GM23338 (cell line): ENCODE measurements at regions not wholly inside any gene's neighbourhood (a gene's known extent, or its start where the extent isn't known, plus 50 kb on each side); places are given as distances from the start of the nearest gene placed in this dataset.
"Not testable (repeated sequence)": the region's sequence is repeated elsewhere in the genome, so short reads cannot be mapped to it uniquely, and the experiment has no call there.

Experiments used
- ATAC-seq: fragments of 200-7000 bp; cut with Tn5 transposase; 3 replicates; pipeline ENCODE4 v1.9.1; 2020
- DNase-seq: peaks from one replicate; pipeline ENCODE4 v3.0.0-alpha.2; 2015; ENCODE audit warnings: low spot score
- H2AFZ ChIP-seq: fragments of 200-600 bp; sonication (generic); 2 replicates; pipeline ENCODE4 v1.8.0; 2016; ENCODE audit warnings: antibody characterized with exemption, mild to moderate bottlenecking, moderate library complexity
- H3F3A ChIP-seq: fragments of 200-600 bp; sonication (generic); replicated peaks from 2 replicates; pipeline ENCODE4 v1.8.0; 2017; ENCODE audit warnings: antibody characterized with exemption, mixed run types, low read depth
- H3K27ac ChIP-seq: fragments of 200-600 bp; sonication (generic); 2 replicates; pipeline ENCODE4 v1.6.1; 2016; ENCODE audit warnings: low read depth
- H3K27me3 ChIP-seq: fragments of 200-600 bp; sonication (generic); 2 replicates; pipeline ENCODE4 v1.8.0; 2016; ENCODE audit warnings: mild to moderate bottlenecking, mixed run types, moderate library complexity; ENCODE audit not compliant: insufficient read depth
- H3K36me3 ChIP-seq: fragments of 200-600 bp; sonication (generic); 2 replicates; pipeline ENCODE4 v1.8.0; 2016; ENCODE audit warnings: mild to moderate bottlenecking; ENCODE audit not compliant: insufficient read depth
- H3K4me1 ChIP-seq: fragments of 200-600 bp; sonication (generic); 2 replicates; pipeline ENCODE4 v1.8.0; 2016; ENCODE audit warnings: mild to moderate bottlenecking, moderate library complexity; ENCODE audit not compliant: insufficient read depth
- H3K4me2 ChIP-seq: fragments of 200-600 bp; sonication (generic); 2 replicates; pipeline ENCODE4 v1.7.1; 2017; ENCODE audit warnings: mixed run types
- H3K4me3 ChIP-seq: fragments of 200-600 bp; sonication (generic); 2 replicates; pipeline ENCODE4 v1.6.1; 2016; ENCODE audit warnings: mixed run types
- H3K79me2 ChIP-seq: fragments of 200-600 bp; sonication (generic); replicated peaks from 2 replicates; pipeline ENCODE4 v1.8.0; 2017; ENCODE audit warnings: mild to moderate bottlenecking; ENCODE audit not compliant: insufficient read depth
- H3K9me2 ChIP-seq: fragments of 200-600 bp; sonication (generic); 2 replicates; pipeline ENCODE4 v1.8.0; 2017; ENCODE audit not compliant: insufficient read depth
- H4K20me1 ChIP-seq: fragments of 200-600 bp; sonication (generic); replicated peaks from 2 replicates; pipeline ENCODE4 v1.8.0; 2017; ENCODE audit warnings: mild to moderate bottlenecking; ENCODE audit not compliant: insufficient read depth
- H3K27ac Mint-ChIP-seq: 2 replicates; pipeline ENCODE4 v1.8.0; 2020; ENCODE audit warnings: inconsistent platforms, mild to moderate bottlenecking, moderate library complexity, mixed read lengths
- H3K27me3 Mint-ChIP-seq: 3 replicates; pipeline ENCODE4 v1.8.0; 2022; ENCODE audit warnings: low read depth, mild to moderate bottlenecking, moderate library complexity, mixed read lengths, inconsistent platforms; ENCODE audit not compliant: insufficient read depth, poor library complexity
- H3K36me3 Mint-ChIP-seq: 3 replicates; pipeline ENCODE4 v1.8.0; 2021; ENCODE audit warnings: low read depth, mild to moderate bottlenecking, inconsistent platforms, moderate library complexity, mixed read lengths
- H3K4me1 Mint-ChIP-seq: 3 replicates; pipeline ENCODE4 v1.8.0; 2020; ENCODE audit warnings: mild to moderate bottlenecking, inconsistent platforms, mixed read lengths
- H3K4me3 Mint-ChIP-seq: 3 replicates; pipeline ENCODE4 v1.8.0; 2021; ENCODE audit warnings: moderate library complexity, mild to moderate bottlenecking, inconsistent platforms, mixed read lengths
- H3K9me3 Mint-ChIP-seq: 3 replicates; pipeline ENCODE4 v1.8.0; 2020; ENCODE audit warnings: moderate library complexity, mild to moderate bottlenecking, inconsistent platforms, mixed read lengths
- EZH2phosphoT487 ChIP-seq: fragments of 200-600 bp; sonication (generic); IDR thresholded peaks from one replicate; pipeline ENCODE4 v1.8.1; 2018; ENCODE audit warnings: antibody characterized with exemption; ENCODE audit not compliant: unreplicated experiment
- JUNB ChIP-seq: IDR thresholded peaks from one replicate; pipeline ENCODE4 v1.6.1; 2016; ENCODE audit warnings: antibody characterized with exemption; ENCODE audit not compliant: unreplicated experiment
- NANOG ChIP-seq: IDR thresholded peaks from 2 replicates; pipeline ENCODE4 v1.6.1; 2016; ENCODE audit warnings: antibody characterized with exemption, borderline replicate concordance
- POLR2AphosphoS5 ChIP-seq: IDR thresholded peaks from 2 replicates; pipeline ENCODE4 v1.6.1; 2016; ENCODE audit warnings: antibody characterized with exemption, low read depth
- STAT1 ChIP-seq: IDR thresholded peaks from one replicate; pipeline ENCODE4 v1.6.1; 2016; ENCODE audit warnings: antibody characterized with exemption; ENCODE audit not compliant: unreplicated experiment
- ZNF114 ChIP-seq: fragments of 250-450 bp; sonication (Bioruptor Pico); IDR thresholded peaks from 2 replicates; pipeline ENCODE4 v1.5.0; 2020; ENCODE audit warnings: mild to moderate bottlenecking, moderate library complexity
- ZNF331 ChIP-seq: fragments of 250-450 bp; sonication (Bioruptor Pico); IDR thresholded peaks from 2 replicates; pipeline ENCODE4 v1.5.0; 2020; ENCODE audit warnings: low read depth, mild to moderate bottlenecking, moderate library complexity
- TF ChIP-seq, protein P1 (sequence below): fragments of 250-450 bp; sonication (Bioruptor Pico); IDR thresholded peaks from 2 replicates; pipeline ENCODE4 v1.5.0; 2020; ENCODE audit warnings: mild to moderate bottlenecking, moderate library complexity
- TF ChIP-seq, protein P2 (sequence below): IDR thresholded peaks from 2 replicates; pipeline ENCODE4 v1.6.1; 2016; ENCODE audit warnings: antibody characterized with exemption
- TF ChIP-seq, protein P3 (sequence below), 2 experiments: fragments of 200-600 bp in 1 of 2; sonication (generic) in 1 of 2; conservative IDR thresholded peaks; 2 replicates each; pipeline versions ENCODE4 v1.5.1 to v1.6.1; 2016 to 2017; ENCODE audit warnings: antibody characterized with exemption in 2 of 2, low read depth in 2 of 2, mild to moderate bottlenecking in 2 of 2, moderate library complexity in 1 of 2

DNA sequence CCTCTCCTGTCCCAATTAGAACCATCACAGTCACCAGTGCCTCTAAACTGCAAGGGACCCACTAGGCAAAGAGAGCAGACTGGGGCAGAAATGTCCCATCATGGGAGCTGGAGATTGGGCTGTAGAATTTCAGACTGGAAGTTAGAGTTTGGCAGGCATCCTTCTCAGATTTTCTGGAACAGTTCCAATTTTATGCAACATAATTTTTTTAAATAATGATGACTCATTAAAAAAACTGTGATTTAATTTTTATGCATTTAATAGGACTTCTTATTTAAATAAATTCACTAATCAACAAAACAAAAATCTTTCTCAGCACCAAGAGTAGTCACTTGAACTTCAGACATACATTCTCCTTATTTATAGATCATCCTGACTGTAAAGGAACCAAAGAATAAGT, 84.6 kb upstream of the SLC7A14 start:
- H3K27ac ChIP-seq: no peak overlapping the region
- no peak overlapping the region for H2AFZ ChIP-seq
- H3F3A ChIP-seq: no peaks in the 10 kb centered on the region
- no peaks in the 10 kb centered on the region for H3K4me1 ChIP-seq
- TF ChIP-seq NANOG: no peak
- TF ChIP-seq JUNB: no peak
- TF ChIP-seq ZNF114 (CRISPR knock-in tag): no peak
- no peak for TF ChIP-seq ZNF331 (CRISPR knock-in tag)
- no peak for TF ChIP-seq POLR2AphosphoS5
- TF ChIP-seq, protein P1, sequence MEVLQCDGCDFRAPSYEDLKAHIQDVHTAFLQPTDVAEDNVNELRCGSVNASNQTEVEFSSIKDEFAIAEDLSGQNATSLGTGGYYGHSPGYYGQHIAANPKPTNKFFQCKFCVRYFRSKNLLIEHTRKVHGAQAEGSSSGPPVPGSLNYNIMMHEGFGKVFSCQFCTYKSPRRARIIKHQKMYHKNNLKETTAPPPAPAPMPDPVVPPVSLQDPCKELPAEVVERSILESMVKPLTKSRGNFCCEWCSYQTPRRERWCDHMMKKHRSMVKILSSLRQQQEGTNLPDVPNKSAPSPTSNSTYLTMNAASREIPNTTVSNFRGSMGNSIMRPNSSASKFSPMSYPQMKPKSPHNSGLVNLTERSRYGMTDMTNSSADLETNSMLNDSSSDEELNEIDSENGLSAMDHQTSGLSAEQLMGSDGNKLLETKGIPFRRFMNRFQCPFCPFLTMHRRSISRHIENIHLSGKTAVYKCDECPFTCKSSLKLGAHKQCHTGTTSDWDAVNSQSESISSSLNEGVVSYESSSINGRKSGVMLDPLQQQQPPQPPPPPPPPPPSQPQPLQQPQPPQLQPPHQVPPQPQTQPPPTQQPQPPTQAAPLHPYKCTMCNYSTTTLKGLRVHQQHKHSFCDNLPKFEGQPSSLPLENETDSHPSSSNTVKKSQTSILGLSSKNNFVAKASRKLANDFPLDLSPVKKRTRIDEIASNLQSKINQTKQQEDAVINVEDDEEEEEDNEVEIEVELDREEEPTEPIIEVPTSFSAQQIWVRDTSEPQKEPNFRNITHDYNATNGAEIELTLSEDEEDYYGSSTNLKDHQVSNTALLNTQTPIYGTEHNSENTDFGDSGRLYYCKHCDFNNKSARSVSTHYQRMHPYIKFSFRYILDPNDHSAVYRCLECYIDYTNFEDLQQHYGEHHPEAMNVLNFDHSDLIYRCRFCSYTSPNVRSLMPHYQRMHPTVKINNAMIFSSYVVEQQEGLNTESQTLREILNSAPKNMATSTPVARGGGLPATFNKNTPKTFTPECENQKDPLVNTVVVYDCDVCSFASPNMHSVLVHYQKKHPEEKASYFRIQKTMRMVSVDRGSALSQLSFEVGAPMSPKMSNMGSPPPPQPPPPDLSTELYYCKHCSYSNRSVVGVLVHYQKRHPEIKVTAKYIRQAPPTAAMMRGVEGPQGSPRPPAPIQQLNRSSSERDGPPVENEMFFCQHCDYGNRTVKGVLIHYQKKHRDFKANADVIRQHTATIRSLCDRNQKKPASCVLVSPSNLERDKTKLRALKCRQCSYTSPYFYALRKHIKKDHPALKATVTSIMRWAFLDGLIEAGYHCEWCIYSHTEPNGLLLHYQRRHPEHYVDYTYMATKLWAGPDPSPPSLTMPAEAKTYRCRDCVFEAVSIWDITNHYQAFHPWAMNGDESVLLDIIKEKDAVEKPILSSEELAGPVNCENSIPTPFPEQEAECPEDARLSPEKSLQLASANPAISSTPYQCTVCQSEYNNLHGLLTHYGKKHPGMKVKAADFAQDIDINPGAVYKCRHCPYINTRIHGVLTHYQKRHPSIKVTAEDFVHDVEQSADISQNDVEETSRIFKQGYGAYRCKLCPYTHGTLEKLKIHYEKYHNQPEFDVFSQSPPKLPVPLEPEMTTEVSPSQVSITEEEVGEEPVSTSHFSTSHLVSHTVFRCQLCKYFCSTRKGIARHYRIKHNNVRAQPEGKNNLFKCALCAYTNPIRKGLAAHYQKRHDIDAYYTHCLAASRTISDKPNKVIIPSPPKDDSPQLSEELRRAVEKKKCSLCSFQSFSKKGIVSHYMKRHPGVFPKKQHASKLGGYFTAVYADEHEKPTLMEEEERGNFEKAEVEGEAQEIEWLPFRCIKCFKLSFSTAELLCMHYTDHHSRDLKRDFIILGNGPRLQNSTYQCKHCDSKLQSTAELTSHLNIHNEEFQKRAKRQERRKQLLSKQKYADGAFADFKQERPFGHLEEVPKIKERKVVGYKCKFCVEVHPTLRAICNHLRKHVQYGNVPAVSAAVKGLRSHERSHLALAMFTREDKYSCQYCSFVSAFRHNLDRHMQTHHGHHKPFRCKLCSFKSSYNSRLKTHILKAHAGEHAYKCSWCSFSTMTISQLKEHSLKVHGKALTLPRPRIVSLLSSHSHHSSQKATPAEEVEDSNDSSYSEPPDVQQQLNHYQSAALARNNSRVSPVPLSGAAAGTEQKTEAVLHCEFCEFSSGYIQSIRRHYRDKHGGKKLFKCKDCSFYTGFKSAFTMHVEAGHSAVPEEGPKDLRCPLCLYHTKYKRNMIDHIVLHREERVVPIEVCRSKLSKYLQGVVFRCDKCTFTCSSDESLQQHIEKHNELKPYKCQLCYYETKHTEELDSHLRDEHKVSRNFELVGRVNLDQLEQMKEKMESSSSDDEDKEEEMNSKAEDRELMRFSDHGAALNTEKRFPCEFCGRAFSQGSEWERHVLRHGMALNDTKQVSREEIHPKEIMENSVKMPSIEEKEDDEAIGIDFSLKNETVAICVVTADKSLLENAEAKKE (CRISPR knock-in tag): no peak
- TF ChIP-seq, protein P2, sequence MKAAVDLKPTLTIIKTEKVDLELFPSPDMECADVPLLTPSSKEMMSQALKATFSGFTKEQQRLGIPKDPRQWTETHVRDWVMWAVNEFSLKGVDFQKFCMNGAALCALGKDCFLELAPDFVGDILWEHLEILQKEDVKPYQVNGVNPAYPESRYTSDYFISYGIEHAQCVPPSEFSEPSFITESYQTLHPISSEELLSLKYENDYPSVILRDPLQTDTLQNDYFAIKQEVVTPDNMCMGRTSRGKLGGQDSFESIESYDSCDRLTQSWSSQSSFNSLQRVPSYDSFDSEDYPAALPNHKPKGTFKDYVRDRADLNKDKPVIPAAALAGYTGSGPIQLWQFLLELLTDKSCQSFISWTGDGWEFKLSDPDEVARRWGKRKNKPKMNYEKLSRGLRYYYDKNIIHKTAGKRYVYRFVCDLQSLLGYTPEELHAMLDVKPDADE: no peak
- TF ChIP-seq, protein P3, sequence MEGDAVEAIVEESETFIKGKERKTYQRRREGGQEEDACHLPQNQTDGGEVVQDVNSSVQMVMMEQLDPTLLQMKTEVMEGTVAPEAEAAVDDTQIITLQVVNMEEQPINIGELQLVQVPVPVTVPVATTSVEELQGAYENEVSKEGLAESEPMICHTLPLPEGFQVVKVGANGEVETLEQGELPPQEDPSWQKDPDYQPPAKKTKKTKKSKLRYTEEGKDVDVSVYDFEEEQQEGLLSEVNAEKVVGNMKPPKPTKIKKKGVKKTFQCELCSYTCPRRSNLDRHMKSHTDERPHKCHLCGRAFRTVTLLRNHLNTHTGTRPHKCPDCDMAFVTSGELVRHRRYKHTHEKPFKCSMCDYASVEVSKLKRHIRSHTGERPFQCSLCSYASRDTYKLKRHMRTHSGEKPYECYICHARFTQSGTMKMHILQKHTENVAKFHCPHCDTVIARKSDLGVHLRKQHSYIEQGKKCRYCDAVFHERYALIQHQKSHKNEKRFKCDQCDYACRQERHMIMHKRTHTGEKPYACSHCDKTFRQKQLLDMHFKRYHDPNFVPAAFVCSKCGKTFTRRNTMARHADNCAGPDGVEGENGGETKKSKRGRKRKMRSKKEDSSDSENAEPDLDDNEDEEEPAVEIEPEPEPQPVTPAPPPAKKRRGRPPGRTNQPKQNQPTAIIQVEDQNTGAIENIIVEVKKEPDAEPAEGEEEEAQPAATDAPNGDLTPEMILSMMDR (conservative IDR thresholded peaks at IDR 0.05; ENCODE audit: low read depth in 2 of 2): no peak
- TF ChIP-seq STAT1: no peak
- TF ChIP-seq EZH2phosphoT487: no peak
- Mint-ChIP-seq H3K27me3 (peaks cover 4% of the 10 kb centered on the region), H3K36me3 (peaks cover 10% of the 10 kb centered on the region), H3K4me1 (no peaks in the 10 kb centered on the region), H3K27ac (no peak overlapping the region), H3K4me3 (no peak overlapping the region), H3K9me3 (peaks cover 38% of the 10 kb centered on the region)
- no peak overlapping the region for H3K4me3 ChIP-seq
- peaks cover 7% of the 10 kb centered on the region; the same call in 1 of the 2 replicates for H3K36me3 ChIP-seq
- no peaks in the 10 kb centered on the region for H4K20me1 ChIP-seq
- H3K4me2 ChIP-seq: no peak overlapping the region
- H3K79me2 ChIP-seq: no peaks in the 10 kb centered on the region
- H3K9me2 ChIP-seq: peaks cover 4% of the 10 kb centered on the region; the same call in 1 of the 2 replicates
- H3K27me3 ChIP-seq: no peaks in the 10 kb centered on the region
- ATAC-seq (no peak), DNase-seq (no peak)

DNA sequence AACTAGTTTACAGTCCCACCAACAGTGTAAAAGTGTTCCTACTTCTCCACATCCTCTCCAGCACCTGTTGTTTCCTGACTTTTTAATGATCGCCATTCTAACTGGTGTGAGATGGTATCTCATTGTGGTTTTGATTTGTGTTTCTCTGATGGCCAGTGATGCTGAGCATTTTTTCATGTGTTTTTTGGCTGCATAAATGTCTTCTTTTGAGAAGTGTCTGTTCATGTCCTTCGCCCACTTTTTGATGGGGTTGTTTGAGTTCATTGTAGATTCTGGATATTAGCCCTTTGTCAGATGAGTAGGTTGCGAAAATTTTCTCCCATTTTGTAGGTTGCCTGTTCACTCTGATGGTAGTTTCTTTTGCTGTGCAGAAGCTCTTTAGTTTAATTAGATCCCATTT, 77.1 kb upstream of the SLC7A14 start:
- DNase-seq, H3K27me3 Mint-ChIP-seq: not testable (repeated sequence)

More for the DNA sequence above, 77.1 kb upstream of the SLC7A14 start:
- H2AFZ ChIP-seq, H3K36me3 Mint-ChIP-seq, H3K27me3 ChIP-seq, ATAC-seq, H3K79me2 ChIP-seq, H3K4me3 Mint-ChIP-seq, H3K36me3 ChIP-seq, H3F3A ChIP-seq, H3K4me3 ChIP-seq, H3K4me1 Mint-ChIP-seq, H4K20me1 ChIP-seq, H3K27ac ChIP-seq, H3K9me2 ChIP-seq, H3K4me1 ChIP-seq, H3K27ac Mint-ChIP-seq, H3K4me2 ChIP-seq: not testable (repeated sequence)
- peaks cover 20% of the 10 kb centered on the region for H3K9me3 Mint-ChIP-seq
